HL-60 (cell line): ENCODE measurements at regions not wholly inside any gene's neighbourhood (a gene's known extent, or its start where the extent isn't known, plus 50 kb on each side); places are given as distances from the start of the nearest gene placed in this dataset.

Source experiments
- CTCF ChIP-seq: IDR thresholded peaks from one replicate; pipeline ENCODE4 v1.5.1; 2011; ENCODE audit warnings: low read length, control low read depth, inconsistent platforms; ENCODE audit not compliant: insufficient read depth
- GABPA ChIP-seq: IDR thresholded peaks from 2 replicates; pipeline ENCODE4 v1.6.1; 2012; ENCODE audit warnings: low read depth
- POLR2AphosphoS5 ChIP-seq: IDR thresholded peaks from 2 replicates; pipeline ENCODE4 v1.6.1; 2012; ENCODE audit warnings: low read depth
- SPI1 ChIP-seq: IDR thresholded peaks from 2 replicates; pipeline ENCODE4 v1.6.1; 2012; ENCODE audit warnings: low read depth, mild to moderate bottlenecking, borderline replicate concordance
- TF ChIP-seq, protein P1 (sequence below): IDR thresholded peaks from 2 replicates; pipeline ENCODE4 v1.6.1; 2012; ENCODE audit warnings: low read depth; ENCODE audit not compliant: insufficient replicate concordance

DNA sequence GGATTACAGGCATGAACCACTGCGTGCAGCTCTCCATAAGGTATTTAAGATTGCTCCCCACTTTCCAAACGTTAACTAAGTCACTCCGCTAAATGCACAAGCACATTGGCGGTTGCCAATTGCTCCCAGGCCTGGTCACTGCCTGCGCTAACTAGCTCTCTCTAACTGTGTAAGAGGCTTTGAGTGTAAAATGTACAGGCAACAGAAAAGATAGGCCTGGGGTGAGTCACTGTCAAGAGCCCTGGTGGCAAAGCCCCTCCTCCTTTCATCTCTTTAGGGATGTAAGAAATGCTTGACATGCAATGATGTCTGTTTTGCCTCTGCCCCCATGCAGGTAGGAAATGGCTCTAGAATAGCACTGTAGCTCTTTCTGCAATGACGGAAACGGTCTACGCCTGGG, 329.7 kb upstream of the GATB start:
- TF ChIP-seq CTCF (no peak), SPI1 (no peak), POLR2AphosphoS5 (no peak), GABPA (no peak)
- TF ChIP-seq, protein P1, sequence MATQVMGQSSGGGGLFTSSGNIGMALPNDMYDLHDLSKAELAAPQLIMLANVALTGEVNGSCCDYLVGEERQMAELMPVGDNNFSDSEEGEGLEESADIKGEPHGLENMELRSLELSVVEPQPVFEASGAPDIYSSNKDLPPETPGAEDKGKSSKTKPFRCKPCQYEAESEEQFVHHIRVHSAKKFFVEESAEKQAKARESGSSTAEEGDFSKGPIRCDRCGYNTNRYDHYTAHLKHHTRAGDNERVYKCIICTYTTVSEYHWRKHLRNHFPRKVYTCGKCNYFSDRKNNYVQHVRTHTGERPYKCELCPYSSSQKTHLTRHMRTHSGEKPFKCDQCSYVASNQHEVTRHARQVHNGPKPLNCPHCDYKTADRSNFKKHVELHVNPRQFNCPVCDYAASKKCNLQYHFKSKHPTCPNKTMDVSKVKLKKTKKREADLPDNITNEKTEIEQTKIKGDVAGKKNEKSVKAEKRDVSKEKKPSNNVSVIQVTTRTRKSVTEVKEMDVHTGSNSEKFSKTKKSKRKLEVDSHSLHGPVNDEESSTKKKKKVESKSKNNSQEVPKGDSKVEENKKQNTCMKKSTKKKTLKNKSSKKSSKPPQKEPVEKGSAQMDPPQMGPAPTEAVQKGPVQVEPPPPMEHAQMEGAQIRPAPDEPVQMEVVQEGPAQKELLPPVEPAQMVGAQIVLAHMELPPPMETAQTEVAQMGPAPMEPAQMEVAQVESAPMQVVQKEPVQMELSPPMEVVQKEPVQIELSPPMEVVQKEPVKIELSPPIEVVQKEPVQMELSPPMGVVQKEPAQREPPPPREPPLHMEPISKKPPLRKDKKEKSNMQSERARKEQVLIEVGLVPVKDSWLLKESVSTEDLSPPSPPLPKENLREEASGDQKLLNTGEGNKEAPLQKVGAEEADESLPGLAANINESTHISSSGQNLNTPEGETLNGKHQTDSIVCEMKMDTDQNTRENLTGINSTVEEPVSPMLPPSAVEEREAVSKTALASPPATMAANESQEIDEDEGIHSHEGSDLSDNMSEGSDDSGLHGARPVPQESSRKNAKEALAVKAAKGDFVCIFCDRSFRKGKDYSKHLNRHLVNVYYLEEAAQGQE, result no peak
